Osteoblast (primary cell): ENCODE measurements at regions not wholly inside any gene's neighbourhood (a gene's known extent, or its start where the extent isn't known, plus 50 kb on each side); places are given as distances from the start of the nearest gene placed in this dataset.

Source experiments
- DNase-seq: peaks from one replicate; pipeline ENCODE4 v3.0.0; 2011; ENCODE audit warnings: low spot score, mixed read lengths; ENCODE audit not compliant: insufficient read length; ENCODE audit errors: missing footprints
- H2AFZ ChIP-seq: 2 replicates; pipeline ENCODE4 v1.6.0; 2011; ENCODE audit warnings: mild to moderate bottlenecking, low read length
- H3K27ac ChIP-seq: 2 replicates; pipeline ENCODE4 v1.5.1; 2011; ENCODE audit warnings: mild to moderate bottlenecking, low read depth, low read length, moderate library complexity
- H3K27me3 ChIP-seq: 2 replicates; pipeline ENCODE4 v1.6.0; 2012; ENCODE audit warnings: mild to moderate bottlenecking, control low read depth, inconsistent platforms, low read length, moderate library complexity; ENCODE audit not compliant: insufficient read depth
- H3K36me3 ChIP-seq: 2 replicates; pipeline ENCODE4 v1.5.1; 2011; ENCODE audit warnings: mild to moderate bottlenecking, low read length, control low read depth, moderate library complexity; ENCODE audit not compliant: insufficient read depth
- H3K4me1 ChIP-seq: 2 replicates; pipeline ENCODE4 v1.5.1; 2011; ENCODE audit warnings: mild to moderate bottlenecking, low read length, control low read depth, moderate library complexity; ENCODE audit not compliant: insufficient read depth
- H3K4me2 ChIP-seq: 2 replicates; pipeline ENCODE4 v1.6.0; 2011; ENCODE audit warnings: mild to moderate bottlenecking, low read length; ENCODE audit not compliant: insufficient read depth
- H3K4me3 ChIP-seq: fragments of 200-600 bp; sonication (generic); 3 replicates; pipeline ENCODE4 v1.5.1; 2012; ENCODE audit warnings: mild to moderate bottlenecking, low read length, inconsistent platforms; ENCODE audit not compliant: insufficient read depth
- H3K79me2 ChIP-seq: 2 replicates; pipeline ENCODE4 v1.6.0; 2012; ENCODE audit warnings: mild to moderate bottlenecking, low read length, control low read depth, inconsistent platforms; ENCODE audit not compliant: insufficient read depth
- H3K9me3 ChIP-seq: 2 replicates; pipeline ENCODE4 v1.5.1; 2011; ENCODE audit warnings: low read depth, low read length, control low read depth
- H4K20me1 ChIP-seq: 2 replicates; pipeline ENCODE4 v1.6.0; 2012; ENCODE audit warnings: mild to moderate bottlenecking, low read length, control low read depth; ENCODE audit not compliant: insufficient read depth
- CTCF ChIP-seq: IDR thresholded peaks from 2 replicates; pipeline ENCODE4 v1.5.1; 2011; ENCODE audit warnings: mild to moderate bottlenecking, low read depth, low read length, moderate library complexity; ENCODE audit errors: extremely low read depth

DNA sequence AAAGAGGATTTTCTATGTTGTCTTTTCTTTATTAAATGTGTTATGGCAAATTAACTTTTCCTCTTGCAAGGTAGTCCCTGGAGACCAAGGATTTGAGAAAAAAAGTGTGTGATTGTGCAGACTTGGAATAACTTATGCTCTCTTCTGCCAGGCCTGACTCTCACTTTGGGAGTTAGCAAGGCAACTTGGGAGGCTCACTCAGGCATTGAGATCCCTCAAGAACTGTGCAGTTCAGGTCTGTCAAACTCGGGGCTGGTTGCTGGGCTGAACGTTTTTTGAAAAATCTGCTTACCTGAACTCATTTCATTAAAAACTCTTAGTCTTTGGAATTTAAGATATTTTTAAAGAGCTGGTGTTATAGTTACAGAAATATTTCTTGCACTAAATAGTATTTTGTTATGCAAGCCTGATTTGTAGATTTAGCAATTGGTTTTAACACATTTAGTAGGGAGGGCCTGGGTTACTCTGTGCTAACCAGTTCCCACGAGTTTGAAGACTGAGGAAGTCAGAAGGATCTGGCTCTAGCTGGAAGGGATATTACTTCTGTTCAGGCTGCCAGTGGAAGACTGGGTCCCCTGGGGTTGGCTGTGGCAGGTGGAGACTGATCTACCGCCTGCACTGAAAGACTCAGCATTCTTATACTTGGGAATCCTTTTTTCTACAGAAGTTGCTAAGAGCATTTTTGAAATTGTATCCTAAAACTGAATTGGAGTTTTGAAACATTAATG, 150.4 kb upstream of the PCSK5 start:
- no peak overlapping the region for H2AFZ ChIP-seq
- H3K4me1 ChIP-seq, result no peaks in the 10 kb centered on the region
- H3K79me2 ChIP-seq, result no peaks in the 10 kb centered on the region
- H3K36me3 ChIP-seq, result no peaks in the 10 kb centered on the region
- no peaks in the 10 kb centered on the region for H3K9me3 ChIP-seq
- TF ChIP-seq CTCF, result no peak
- H3K27ac ChIP-seq, result no peak overlapping the region
- H3K27me3 ChIP-seq, result no peaks in the 10 kb centered on the region
- no peak overlapping the region for H3K4me3 ChIP-seq
- H3K4me2 ChIP-seq, result no peak overlapping the region
- H4K20me1 ChIP-seq, result no peaks in the 10 kb centered on the region
- DNase-seq, result no peak

GRCh38 chr9:75743855-75744254, 146.6 kb upstream of the PCSK5 start:
- Histone ChIP-seq H3K9me3 (no peaks in the 10 kb centered on the region), H4K20me1 (no peaks in the 10 kb centered on the region), H3K36me3 (no peaks in the 10 kb centered on the region), H3K4me3 (no peak overlapping the region), H3K4me2 (no peak overlapping the region), H3K27me3 (no peaks in the 10 kb centered on the region), H3K4me1 (no peaks in the 10 kb centered on the region), H2AFZ (no peak overlapping the region), H3K79me2 (no peaks in the 10 kb centered on the region), H3K27ac (no peak overlapping the region)
- TF ChIP-seq CTCF, result no peak
- no peak for DNase-seq

GRCh38 chr9:75754080-75754479, 136.4 kb upstream of the PCSK5 start:
- TF ChIP-seq CTCF, result no peak
- Histone ChIP-seq H3K9me3 (no peaks in the 10 kb centered on the region), H3K4me1 (no peaks in the 10 kb centered on the region), H2AFZ (no peak overlapping the region), H3K79me2 (no peaks in the 10 kb centered on the region), H4K20me1 (no peaks in the 10 kb centered on the region), H3K27ac (no peak overlapping the region), H3K4me2 (no peak overlapping the region), H3K36me3 (no peaks in the 10 kb centered on the region), H3K4me3 (no peak overlapping the region), H3K27me3 (no peaks in the 10 kb centered on the region)
- no peak for DNase-seq

GRCh38 chr9:75775166-75775565, 115.3 kb upstream of the PCSK5 start:
- no peak overlapping the region for H3K4me3 ChIP-seq

More at GRCh38 chr9:75775166-75775565, 115.3 kb upstream of the PCSK5 start:
- no peaks in the 10 kb centered on the region for H3K4me1 ChIP-seq
- DNase-seq, result no peak
- H4K20me1 ChIP-seq, result no peaks in the 10 kb centered on the region
- H3K9me3 ChIP-seq, result no peaks in the 10 kb centered on the region
- no peak for TF ChIP-seq CTCF
- no peak overlapping the region for H3K4me2 ChIP-seq
- no peak overlapping the region for H2AFZ ChIP-seq
- H3K79me2 ChIP-seq, result no peaks in the 10 kb centered on the region
- H3K27me3 ChIP-seq, result no peaks in the 10 kb centered on the region
- H3K27ac ChIP-seq, result no peak overlapping the region
- no peaks in the 10 kb centered on the region for H3K36me3 ChIP-seq
